ENCODE measurements at regions not wholly inside any gene's neighbourhood (a gene's known extent, or its start where the extent isn't known, plus 50 kb on each side); places are given as distances from the start of the nearest gene placed in this dataset.

- no peak for DNase-seq (ENCODE audit: low read depth in 1 of 2, low spot score in 1 of 2)
- no peaks in the 10 kb centered on the region for H3K9me3 ChIP-seq (ENCODE audit: low read depth)
- H3K4me1 ChIP-seq (ENCODE audit: low read depth): no peaks in the 10 kb centered on the region
- no peak overlapping the region for H3K4me3 ChIP-seq
- peaks cover 30% of the 10 kb centered on the region for H3K27me3 ChIP-seq
- no peaks in the 10 kb centered on the region for H3K36me3 ChIP-seq
- H3K27ac ChIP-seq: no peak overlapping the region
- TF ChIP-seq, protein P1, sequence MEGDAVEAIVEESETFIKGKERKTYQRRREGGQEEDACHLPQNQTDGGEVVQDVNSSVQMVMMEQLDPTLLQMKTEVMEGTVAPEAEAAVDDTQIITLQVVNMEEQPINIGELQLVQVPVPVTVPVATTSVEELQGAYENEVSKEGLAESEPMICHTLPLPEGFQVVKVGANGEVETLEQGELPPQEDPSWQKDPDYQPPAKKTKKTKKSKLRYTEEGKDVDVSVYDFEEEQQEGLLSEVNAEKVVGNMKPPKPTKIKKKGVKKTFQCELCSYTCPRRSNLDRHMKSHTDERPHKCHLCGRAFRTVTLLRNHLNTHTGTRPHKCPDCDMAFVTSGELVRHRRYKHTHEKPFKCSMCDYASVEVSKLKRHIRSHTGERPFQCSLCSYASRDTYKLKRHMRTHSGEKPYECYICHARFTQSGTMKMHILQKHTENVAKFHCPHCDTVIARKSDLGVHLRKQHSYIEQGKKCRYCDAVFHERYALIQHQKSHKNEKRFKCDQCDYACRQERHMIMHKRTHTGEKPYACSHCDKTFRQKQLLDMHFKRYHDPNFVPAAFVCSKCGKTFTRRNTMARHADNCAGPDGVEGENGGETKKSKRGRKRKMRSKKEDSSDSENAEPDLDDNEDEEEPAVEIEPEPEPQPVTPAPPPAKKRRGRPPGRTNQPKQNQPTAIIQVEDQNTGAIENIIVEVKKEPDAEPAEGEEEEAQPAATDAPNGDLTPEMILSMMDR (IDR thresholded peaks at IDR 0.05; ENCODE audit: low read depth, low read length): no peak
Measured at GRCh38 chr13:111659219-111659775, 338.9 kb downstream of the TEX29 start.

GRCh38 chr13:111659842-111660241 is 339.4 kb downstream of the TEX29 start:
- no peak for DNase-seq (ENCODE audit: low read depth in 1 of 2, low spot score in 1 of 2)
- Histone ChIP-seq H3K27me3 (peaks cover 25% of the 10 kb centered on the region), H3K36me3 (no peaks in the 10 kb centered on the region), H3K9me3 (ENCODE audit: low read depth) (no peaks in the 10 kb centered on the region), H3K4me1 (ENCODE audit: low read depth) (no peaks in the 10 kb centered on the region), H3K4me3 (no peak overlapping the region), H3K27ac (no peak overlapping the region)
- TF ChIP-seq, protein P1 (IDR thresholded peaks at IDR 0.05; ENCODE audit: low read depth, low read length): no peak

DNA sequence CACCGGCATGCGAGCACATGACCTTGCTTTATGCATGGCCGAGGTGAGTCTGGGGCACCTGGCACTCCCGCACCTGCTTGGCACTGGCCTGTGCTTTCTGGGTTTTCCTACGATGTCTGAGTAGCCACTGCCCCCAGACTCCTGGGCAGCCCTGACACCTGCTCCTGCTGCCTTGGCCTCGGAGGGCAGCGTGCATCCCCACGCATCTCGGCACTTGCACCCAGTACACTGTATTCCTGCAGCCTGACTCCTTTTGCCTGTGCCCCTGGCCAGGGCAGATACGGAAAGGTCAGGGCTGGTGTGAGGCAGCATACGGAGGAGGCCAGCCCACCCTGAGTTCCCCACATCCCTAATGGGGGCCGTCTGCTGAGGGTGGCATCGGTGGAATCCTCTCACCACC is 340.6 kb downstream of the TEX29 start:
- no peaks in the 10 kb centered on the region for H3K9me3 ChIP-seq (ENCODE audit: low read depth)
- no peak overlapping the region for H3K4me3 ChIP-seq
- TF ChIP-seq, protein P1 (IDR thresholded peaks at IDR 0.05; ENCODE audit: low read depth, low read length): no peak
- H3K27me3 ChIP-seq: peaks cover 13% of the 10 kb centered on the region
- no peak for DNase-seq (ENCODE audit: low read depth in 1 of 2, low spot score in 1 of 2)
- no peaks in the 10 kb centered on the region for H3K36me3 ChIP-seq
- no peaks in the 10 kb centered on the region for H3K4me1 ChIP-seq (ENCODE audit: low read depth)
- H3K27ac ChIP-seq: no peak overlapping the region

- Histone ChIP-seq H3K27me3 (peaks cover 11% of the 10 kb centered on the region), H3K4me1 (ENCODE audit: low read depth) (no peaks in the 10 kb centered on the region), H3K4me3 (no peak overlapping the region), H3K9me3 (ENCODE audit: low read depth) (no peaks in the 10 kb centered on the region), H3K36me3 (no peaks in the 10 kb centered on the region), H3K27ac (no peak overlapping the region)
- TF ChIP-seq, protein P1 (IDR thresholded peaks at IDR 0.05; ENCODE audit: low read depth, low read length): no peak
- DNase-seq (ENCODE audit: low read depth in 1 of 2, low spot score in 1 of 2): no peak
Measured at GRCh38 chr13:111661776-111662175, 341.3 kb downstream of the TEX29 start.

GRCh38 chr13:111662451-111662850 is 342.0 kb downstream of the TEX29 start:
- TF ChIP-seq, protein P1 (IDR thresholded peaks at IDR 0.05; ENCODE audit: low read depth, low read length): no peak
- Histone ChIP-seq H3K27ac (no peak overlapping the region), H3K9me3 (ENCODE audit: low read depth) (no peaks in the 10 kb centered on the region), H3K36me3 (no peaks in the 10 kb centered on the region), H3K4me3 (no peak overlapping the region), H3K4me1 (ENCODE audit: low read depth) (no peaks in the 10 kb centered on the region), H3K27me3 (peaks cover 7% of the 10 kb centered on the region)
- DNase-seq (ENCODE audit: low read depth in 1 of 2, low spot score in 1 of 2): no peak

DNA sequence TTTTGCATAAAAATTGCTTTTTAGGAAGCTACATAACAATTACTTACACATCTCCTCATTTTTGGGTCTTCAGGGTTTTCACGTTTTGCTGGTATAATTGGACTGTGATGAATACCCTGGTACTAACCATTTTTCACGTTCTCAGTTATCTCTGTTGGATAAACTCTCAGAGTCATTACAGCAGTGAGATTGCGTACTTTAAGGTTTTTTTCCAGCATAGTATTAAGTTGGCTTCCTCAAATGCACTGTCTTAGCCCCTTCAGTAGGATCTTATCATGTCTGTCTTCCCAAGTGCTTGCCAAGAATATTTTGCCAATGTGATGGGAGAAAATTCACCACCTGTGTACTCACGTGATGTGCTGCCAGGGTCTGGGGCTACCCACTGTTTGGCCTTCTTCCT is 342.5 kb downstream of the TEX29 start:
- TF ChIP-seq, protein P1 (IDR thresholded peaks at IDR 0.05; ENCODE audit: low read depth, low read length): no peak
- no peaks in the 10 kb centered on the region for H3K4me1 ChIP-seq (ENCODE audit: low read depth)
- H3K27me3 ChIP-seq: peaks cover 6% of the 10 kb centered on the region
- DNase-seq (ENCODE audit: low read depth in 1 of 2, low spot score in 1 of 2): no peak
- H3K4me3 ChIP-seq: no peak overlapping the region
- no peaks in the 10 kb centered on the region for H3K36me3 ChIP-seq
- H3K27ac ChIP-seq: no peak overlapping the region
- no peaks in the 10 kb centered on the region for H3K9me3 ChIP-seq (ENCODE audit: low read depth)

All from cardiac muscle cell (in vitro differentiated cells and primary cell).